HG03045 (cell line): ENCODE measurements at regions not wholly inside any gene's neighbourhood (a gene's known extent, or its start where the extent isn't known, plus 50 kb on each side); places are given as distances from the start of the nearest gene placed in this dataset.

Experiments
- ATAC-seq: cut with Tn5 transposase; IDR thresholded peaks from one replicate; pipeline ENCODE4 v1.9.1; 2021; ENCODE audit warnings: mild to moderate bottlenecking, moderate library complexity; ENCODE audit not compliant: unreplicated experiment

- ATAC-seq, result no peak
These were observed 65.9 kb upstream of the AMZ2 start for GRCh38 chr17:68182011-68182306.

GRCh38 chr17:68182940-68183551 lies 64.8 kb upstream of the AMZ2 start:
- peak; percentile 35 for ATAC-seq

- ATAC-seq, result no peak
These were observed 63.7 kb upstream of the AMZ2 start for GRCh38 chr17:68184141-68184571.

GRCh38 chr17:68184816-68185436 lies 62.9 kb upstream of the AMZ2 start:
- ATAC-seq, result peak; percentile 60

GRCh38 chr17:68185820-68186219 lies 62.0 kb upstream of the AMZ2 start:
- no peak for ATAC-seq

GRCh38 chr17:68190495-68190894 lies 57.3 kb upstream of the AMZ2 start:
- ATAC-seq, result no peak

- no peak for ATAC-seq
These were observed 52.0 kb upstream of the AMZ2 start for GRCh38 chr17:68195667-68196393.

- no peak for ATAC-seq
These were observed 51.3 kb upstream of the AMZ2 start for GRCh38 chr17:68196394-68197090.

GRCh38 chr17:68197091-68197996 lies 50.5 kb upstream of the AMZ2 start:
- no peak for ATAC-seq

GRCh38 chr17:68197997-68198930 lies 49.6 kb upstream of the AMZ2 start:
- no peak for ATAC-seq
